Left ventricle myocardium superior (tissue), 1 donor: ENCODE measurements at regions not wholly inside any gene's neighbourhood (a gene's known extent, or its start where the extent isn't known, plus 50 kb on each side); places are given as distances from the start of the nearest gene placed in this dataset.
A peak's percentile ranks its signal among the peaks of the same experiment; 100 is the strongest.

Experiments used
- ATAC-seq: fragments of 200-7000 bp; cut with Tn5 transposase; one replicate; pipeline ENCODE4 v1.9.1; 2020; ENCODE audit warnings: mild to moderate bottlenecking, moderate library complexity
- DNase-seq: peaks from one replicate; pipeline ENCODE4 v3.0.0-alpha.2; 2020
- intact Hi-C: fragments of 100-400 bp; cut with micrococcal nuclease; formaldehyde crosslinking; loops from one replicate; pipeline ENCODE4 v1.11.0; 2022
- donor health status: DM: no; HTN: yes; CAD: no; lungs with severe emphysema.

GRCh38 chr15:85932391-85932790, 137.7 kb upstream of the KLHL25 start:
- intact Hi-C loops: no loop called here
- ATAC-seq (no peak), DNase-seq (no peak)

GRCh38 chr15:85934691-85935090, 140.0 kb upstream of the KLHL25 start:
- intact Hi-C loops: no loop called here
- ATAC-seq (no peak), DNase-seq (no peak)

- DNase-seq: no peak
- intact Hi-C loops: no loop called here
- ATAC-seq: no peak
Measured at GRCh38 chr15:85935182-85935581, 140.5 kb upstream of the KLHL25 start.

- no peak for DNase-seq
- intact Hi-C loops: no loop called here
- ATAC-seq: no peak
Measured at GRCh38 chr15:85937661-85938060, 142.0 kb upstream of the AGBL1 start.

- ATAC-seq (no peak), DNase-seq (no peak)
- intact Hi-C loops: no loop called here
Measured at GRCh38 chr15:85941186-85941855, 138.3 kb upstream of the AGBL1 start.

- intact Hi-C loops: no loop called here
- ATAC-seq (no peak), DNase-seq (no peak)
Measured at GRCh38 chr15:85942632-85943031, 137.0 kb upstream of the AGBL1 start.

GRCh38 chr15:85943151-85943550, 136.5 kb upstream of the AGBL1 start:
- intact Hi-C loops: no loop called here
- no peak for DNase-seq
- no peak for ATAC-seq

GRCh38 chr15:85943791-85944190, 135.9 kb upstream of the AGBL1 start:
- DNase-seq (no peak), ATAC-seq (no peak)
- intact Hi-C loops: no loop called here

GRCh38 chr15:85947021-85947420, 132.7 kb upstream of the AGBL1 start:
- intact Hi-C loops: no loop called here
- DNase-seq (no peak), ATAC-seq (no peak)

GRCh38 chr15:85947936-85948335, 131.7 kb upstream of the AGBL1 start:
- intact Hi-C loops: no loop called here
- ATAC-seq: no peak

GRCh38 chr15:85950101-85950500, 129.6 kb upstream of the AGBL1 start:
- ATAC-seq: peak; percentile 99
- peak; percentile 73 for DNase-seq
- intact Hi-C loops: no loop called here

More at GRCh38 chr15:85947936-85948335, 131.7 kb upstream of the AGBL1 start:
- DNase-seq: no peak

GRCh38 chr15:85954586-85954985, 125.1 kb upstream of the AGBL1 start:
- intact Hi-C loops: no loop called here
- DNase-seq: no peak
- ATAC-seq: no peak

- intact Hi-C loops: no loop called here
- no peak for DNase-seq
- no peak for ATAC-seq
Measured at GRCh38 chr15:85955501-85956391, 123.9 kb upstream of the AGBL1 start.

GRCh38 chr15:85956532-85957275, 123.0 kb upstream of the AGBL1 start:
- DNase-seq (no peak), ATAC-seq (no peak)
- intact Hi-C loops: no loop called here

GRCh38 chr15:85959611-85960010, 120.1 kb upstream of the AGBL1 start:
- intact Hi-C loops: no loop called here
- DNase-seq (no peak), ATAC-seq (no peak)

GRCh38 chr15:85960381-85960780, 119.3 kb upstream of the AGBL1 start:
- no peak for DNase-seq
- intact Hi-C loops: no loop called here
- ATAC-seq: no peak

- DNase-seq (no peak), ATAC-seq (no peak)
- intact Hi-C loops: no loop called here
Measured at GRCh38 chr15:85961821-85962220, 117.8 kb upstream of the AGBL1 start.

GRCh38 chr15:85963262-85963760, 116.4 kb upstream of the AGBL1 start:
- DNase-seq (no peak), ATAC-seq (no peak)
- intact Hi-C loops: no loop called here

GRCh38 chr15:85964471-85964870, 115.2 kb upstream of the AGBL1 start:
- no peak for ATAC-seq
- no peak for DNase-seq
- intact Hi-C loops: no loop called here

- ATAC-seq (no peak), DNase-seq (no peak)
- intact Hi-C loops: no loop called here
Measured at GRCh38 chr15:85967553-85967952, 112.1 kb upstream of the AGBL1 start.
